ENCODE measurements at regions not wholly inside any gene's neighbourhood (a gene's known extent, or its start where the extent isn't known, plus 50 kb on each side); places are given as distances from the start of the nearest gene placed in this dataset.
"Not testable (repeated sequence)": the region's sequence is repeated elsewhere in the genome, so short reads cannot be mapped to it uniquely, and the experiment has no call there.

- ATAC-seq (ENCODE audit: low FRiP score): no peak
- no peak for DNase-seq (ENCODE audit: low spot score)
- TF ChIP-seq, protein P1, sequence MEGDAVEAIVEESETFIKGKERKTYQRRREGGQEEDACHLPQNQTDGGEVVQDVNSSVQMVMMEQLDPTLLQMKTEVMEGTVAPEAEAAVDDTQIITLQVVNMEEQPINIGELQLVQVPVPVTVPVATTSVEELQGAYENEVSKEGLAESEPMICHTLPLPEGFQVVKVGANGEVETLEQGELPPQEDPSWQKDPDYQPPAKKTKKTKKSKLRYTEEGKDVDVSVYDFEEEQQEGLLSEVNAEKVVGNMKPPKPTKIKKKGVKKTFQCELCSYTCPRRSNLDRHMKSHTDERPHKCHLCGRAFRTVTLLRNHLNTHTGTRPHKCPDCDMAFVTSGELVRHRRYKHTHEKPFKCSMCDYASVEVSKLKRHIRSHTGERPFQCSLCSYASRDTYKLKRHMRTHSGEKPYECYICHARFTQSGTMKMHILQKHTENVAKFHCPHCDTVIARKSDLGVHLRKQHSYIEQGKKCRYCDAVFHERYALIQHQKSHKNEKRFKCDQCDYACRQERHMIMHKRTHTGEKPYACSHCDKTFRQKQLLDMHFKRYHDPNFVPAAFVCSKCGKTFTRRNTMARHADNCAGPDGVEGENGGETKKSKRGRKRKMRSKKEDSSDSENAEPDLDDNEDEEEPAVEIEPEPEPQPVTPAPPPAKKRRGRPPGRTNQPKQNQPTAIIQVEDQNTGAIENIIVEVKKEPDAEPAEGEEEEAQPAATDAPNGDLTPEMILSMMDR (IDR thresholded peaks at IDR 0.05): no peak
Measured at GRCh38 chr21:18129526-18129925, 115.1 kb upstream of the CHODL start.

GRCh38 chr21:18118566-18118965 lies 126.1 kb upstream of the CHODL start:
- DNase-seq (ENCODE audit: low spot score): no peak
- ATAC-seq (ENCODE audit: low FRiP score): no peak
- TF ChIP-seq, protein P1 (IDR thresholded peaks at IDR 0.05): no peak

- ATAC-seq (ENCODE audit: low FRiP score) (no peak), DNase-seq (ENCODE audit: low spot score) (no peak)
- TF ChIP-seq, protein P1 (IDR thresholded peaks at IDR 0.05): no peak
Measured at GRCh38 chr21:18117176-18117575, 127.5 kb upstream of the CHODL start.

GRCh38 chr21:18114810-18115209 lies 129.8 kb upstream of the CHODL start:
- TF ChIP-seq, protein P1 (IDR thresholded peaks at IDR 0.05): no peak
- ATAC-seq (ENCODE audit: low FRiP score) (no peak), DNase-seq (ENCODE audit: low spot score) (no peak)

GRCh38 chr21:18104802-18105201 lies 139.8 kb upstream of the CHODL start:
- ATAC-seq (ENCODE audit: low FRiP score) (no peak), DNase-seq (ENCODE audit: low spot score) (no peak)
- TF ChIP-seq, protein P1 (IDR thresholded peaks at IDR 0.05): no peak

- not testable (repeated sequence) for DNase-seq (ENCODE audit: low spot score); ATAC-seq (ENCODE audit: low FRiP score)
Measured at GRCh38 chr21:18096413-18096812, 148.2 kb upstream of the CHODL start.

DNA sequence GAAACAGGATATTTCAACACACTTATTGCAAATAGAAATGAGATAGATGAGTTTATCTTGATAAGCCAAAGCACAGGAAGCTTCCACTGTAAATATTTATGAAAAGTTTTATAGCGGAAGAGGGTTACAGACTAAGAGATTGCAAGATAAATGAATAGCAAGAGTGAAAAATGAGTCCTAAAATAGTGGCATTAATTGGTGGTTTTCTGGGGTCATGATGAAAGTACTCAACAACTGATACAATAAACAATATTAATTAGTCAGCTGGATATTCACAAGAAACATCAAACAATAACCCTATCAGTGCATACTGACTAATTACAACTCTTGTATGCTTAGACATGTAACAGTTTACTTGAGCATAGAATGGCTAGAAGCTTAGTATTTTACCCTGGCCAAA lies 154.8 kb upstream of the CHODL start:
- no peak for DNase-seq (ENCODE audit: low spot score)
- no peak for ATAC-seq (ENCODE audit: low FRiP score)
- TF ChIP-seq, protein P1 (IDR thresholded peaks at IDR 0.05): no peak

DNA sequence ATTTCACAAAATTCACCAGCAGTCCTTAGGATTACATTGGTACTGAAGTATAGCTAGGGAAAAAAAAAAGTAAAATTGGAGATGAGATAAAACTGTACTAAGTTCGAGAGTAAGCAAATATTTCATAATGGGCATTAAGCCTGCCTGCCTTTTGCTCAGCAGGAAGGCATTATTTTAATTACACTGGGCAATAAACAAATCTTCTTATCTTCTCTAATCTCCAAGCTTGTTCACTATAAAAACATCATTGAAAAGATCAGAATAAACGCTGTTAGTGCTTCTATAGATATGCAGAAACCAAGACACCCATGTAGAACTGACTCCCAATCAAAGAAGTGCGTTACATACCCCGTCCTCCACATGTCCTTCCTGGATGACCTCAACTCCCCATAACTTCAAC lies 174.2 kb upstream of the CHODL start:
- TF ChIP-seq, protein P1 (IDR thresholded peaks at IDR 0.05): no peak
- no peak for ATAC-seq (ENCODE audit: low FRiP score)
- no peak for DNase-seq (ENCODE audit: low spot score)
